GM18907 (cell line): ENCODE measurements at regions not wholly inside any gene's neighbourhood (a gene's known extent, or its start where the extent isn't known, plus 50 kb on each side); places are given as distances from the start of the nearest gene placed in this dataset.
"Not testable (repeated sequence)": the region's sequence is repeated elsewhere in the genome, so short reads cannot be mapped to it uniquely, and the experiment has no call there.

ENCODE experiments used
- ATAC-seq: cut with Tn5 transposase; IDR thresholded peaks from one replicate; pipeline ENCODE4 v1.9.1; 2021; ENCODE audit warnings: mild to moderate bottlenecking, moderate library complexity; ENCODE audit not compliant: unreplicated experiment

- no peak for ATAC-seq
Measured at GRCh38 chr5:130386155-130386554, 481.9 kb downstream of the CHSY3 start.

- ATAC-seq, result no peak
Measured at GRCh38 chr5:130385656-130386055, 481.4 kb downstream of the CHSY3 start.

GRCh38 chr5:130365956-130366355 lies 461.7 kb downstream of the CHSY3 start:
- no peak for ATAC-seq

GRCh38 chr5:130350131-130350530 lies 445.9 kb downstream of the CHSY3 start:
- no peak for ATAC-seq

GRCh38 chr5:130337179-130337888 lies 433.1 kb downstream of the CHSY3 start:
- ATAC-seq, result no peak

- no peak for ATAC-seq
Measured at GRCh38 chr5:130335117-130335516, 430.9 kb downstream of the CHSY3 start.

- no peak for ATAC-seq
Measured at GRCh38 chr5:130333089-130333488, 428.8 kb downstream of the CHSY3 start.

GRCh38 chr5:130331332-130331731 lies 427.1 kb downstream of the CHSY3 start:
- no peak for ATAC-seq

GRCh38 chr5:130324953-130325671 lies 420.8 kb downstream of the CHSY3 start:
- ATAC-seq, result no peak

- peak; percentile 100 for ATAC-seq
Measured at GRCh38 chr5:130323804-130324454, 419.7 kb downstream of the CHSY3 start.

- no peak for ATAC-seq
Measured at GRCh38 chr5:130321931-130322330, 417.7 kb downstream of the CHSY3 start.

GRCh38 chr5:130316971-130317680 lies 412.9 kb downstream of the CHSY3 start:
- peak; percentile 87 for ATAC-seq

- no peak for ATAC-seq
Measured at GRCh38 chr5:130295235-130295634, 391.0 kb downstream of the CHSY3 start.

GRCh38 chr5:130294798-130295197 lies 390.5 kb downstream of the CHSY3 start:
- not testable (repeated sequence) for ATAC-seq

GRCh38 chr5:130290219-130290618 lies 386.0 kb downstream of the CHSY3 start:
- no peak for ATAC-seq

GRCh38 chr5:130289132-130290088 lies 385.1 kb downstream of the CHSY3 start:
- ATAC-seq, result no peak

GRCh38 chr5:130287438-130287837 lies 383.2 kb downstream of the CHSY3 start:
- ATAC-seq, result no peak

- ATAC-seq, result no peak
Measured at GRCh38 chr5:130286971-130287370, 382.7 kb downstream of the CHSY3 start.

GRCh38 chr5:130282049-130282448 lies 377.8 kb downstream of the CHSY3 start:
- ATAC-seq, result no peak

- ATAC-seq, result no peak
Measured at GRCh38 chr5:130280528-130281217, 376.4 kb downstream of the CHSY3 start.
